Ectodermal cell (in vitro differentiated cells): ENCODE measurements at regions not wholly inside any gene's neighbourhood (a gene's known extent, or its start where the extent isn't known, plus 50 kb on each side); places are given as distances from the start of the nearest gene placed in this dataset.

Experiments used
- H3K27ac ChIP-seq: 2 replicates; pipeline ENCODE4 v1.7.0; 2013; ENCODE audit warnings: mild to moderate bottlenecking, low read depth, low read length; ENCODE audit not compliant: insufficient read depth, poor library complexity, severe bottlenecking
- H3K27me3 ChIP-seq: 2 replicates; pipeline ENCODE4 v1.7.0; 2013; ENCODE audit warnings: mild to moderate bottlenecking, low read length; ENCODE audit not compliant: insufficient read depth, control insufficient read depth, poor library complexity, severe bottlenecking
- H3K36me3 ChIP-seq: one replicate; pipeline ENCODE4 v1.7.0; 2013; ENCODE audit warnings: low read length; ENCODE audit not compliant: control insufficient read depth, insufficient read depth
- H3K4me1 ChIP-seq: one replicate; pipeline ENCODE4 v1.7.0; 2013; ENCODE audit warnings: low read length; ENCODE audit not compliant: control insufficient read depth, insufficient read depth
- H3K4me3 ChIP-seq: 2 replicates; pipeline ENCODE4 v1.7.0; 2013; ENCODE audit warnings: low read depth, low read length, control low read depth; ENCODE audit not compliant: insufficient read depth
- H3K9me3 ChIP-seq: 2 replicates; pipeline ENCODE4 v1.7.0; 2013; ENCODE audit warnings: mild to moderate bottlenecking, low read length, moderate library complexity; ENCODE audit not compliant: control insufficient read depth
- WGBS, 2 experiments: methylation state at CpG; one replicate each; pipeline ENCODE4 v1.1.7; 2013; ENCODE audit warnings: missing lambda C conversion rate in 2 of 2; 5-methylcytosine and 5-hydroxymethylcytosine counted together

GRCh38 chr9:94159069-94159939 lies 75.0 kb downstream of the PTPDC1 start:
- Histone ChIP-seq H3K9me3 (no peaks in the 10 kb centered on the region), H3K27me3 (no peaks in the 10 kb centered on the region), H3K27ac (no peak overlapping the region), H3K4me3 (no peak overlapping the region), H3K4me1 (no peaks in the 10 kb centered on the region), H3K36me3 (no peaks in the 10 kb centered on the region)
- WGBS, 2 experiments, result 93 to 94% methylated on average over 8 of the region's 8 CpGs

DNA sequence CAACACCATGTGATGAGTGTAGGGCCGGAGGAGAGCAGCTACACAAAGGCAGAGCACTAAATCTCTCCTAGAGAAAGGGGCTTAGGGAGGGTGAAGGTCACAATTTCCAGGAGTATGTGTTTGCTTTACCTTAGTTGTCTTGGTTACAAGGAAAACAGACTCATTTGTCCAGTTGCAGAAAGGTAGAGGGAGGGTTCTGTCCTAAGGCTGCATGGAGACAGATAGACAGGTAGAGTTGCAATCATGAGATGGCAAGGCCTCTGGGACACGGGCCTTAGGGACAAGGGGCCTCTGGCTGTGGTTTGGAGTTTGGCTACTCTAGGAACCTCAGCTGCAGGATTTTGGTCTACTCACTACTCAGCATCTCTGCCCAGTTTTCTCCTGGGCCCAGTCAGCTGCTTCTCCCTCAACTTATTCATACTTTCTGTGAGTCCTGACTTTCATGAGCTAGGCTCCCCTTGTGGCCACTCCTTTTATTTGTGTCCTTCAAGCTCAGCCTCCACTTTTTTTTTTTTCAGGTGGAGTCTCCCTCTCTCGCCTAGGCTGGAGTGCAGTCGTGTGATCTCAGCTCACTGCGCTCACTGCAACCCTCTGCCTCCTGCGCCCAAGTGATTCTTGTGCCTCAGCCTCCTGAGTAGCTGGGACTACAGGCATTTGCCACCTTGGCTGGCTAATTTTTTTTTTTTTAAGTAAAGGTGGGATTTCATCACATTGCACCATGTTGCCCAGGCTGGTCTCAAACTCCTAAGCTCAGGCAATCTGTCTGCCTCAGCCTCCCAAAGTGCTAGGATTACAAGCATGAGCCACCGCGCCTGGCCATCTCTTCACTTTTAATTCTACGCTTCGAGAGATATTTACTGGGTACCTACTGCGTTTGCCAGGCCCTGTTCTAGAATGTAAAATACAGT lies 76.6 kb downstream of the PTPDC1 start:
- H3K27me3 ChIP-seq, result no peaks in the 10 kb centered on the region
- H3K4me3 ChIP-seq, result no peak overlapping the region
- 91 to 92% methylated on average over 11 of the region's 11 CpGs for WGBS, 2 experiments
- no peak overlapping the region for H3K27ac ChIP-seq
- H3K4me1 ChIP-seq, result no peaks in the 10 kb centered on the region
- no peaks in the 10 kb centered on the region for H3K9me3 ChIP-seq
- H3K36me3 ChIP-seq, result no peaks in the 10 kb centered on the region

DNA sequence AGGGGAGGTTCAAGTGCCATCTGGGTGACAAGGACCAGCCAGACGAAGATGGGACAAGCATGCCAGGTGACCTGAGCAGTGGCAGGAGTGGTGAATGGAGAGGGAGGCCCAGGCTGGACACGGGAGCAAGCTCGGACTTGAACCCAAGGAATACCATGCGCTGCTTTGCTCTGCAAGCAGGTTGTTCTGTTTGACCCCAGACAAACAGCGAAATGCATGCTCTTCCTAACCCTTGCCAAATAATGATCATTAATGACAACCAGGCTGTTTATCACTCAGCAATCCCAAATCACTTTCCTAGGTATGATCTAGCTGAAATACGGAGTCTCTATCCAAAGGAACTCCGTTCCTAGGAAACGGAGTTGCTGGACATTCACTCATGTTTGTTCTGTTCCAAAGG lies 77.4 kb downstream of the PTPDC1 start:
- H3K4me3 ChIP-seq, result no peak overlapping the region
- 93 to 95% methylated on average over 8 of the region's 8 CpGs for WGBS, 2 experiments
- no peaks in the 10 kb centered on the region for H3K9me3 ChIP-seq
- no peaks in the 10 kb centered on the region for H3K27me3 ChIP-seq
- no peaks in the 10 kb centered on the region for H3K36me3 ChIP-seq
- no peak overlapping the region for H3K27ac ChIP-seq
- H3K4me1 ChIP-seq, result no peaks in the 10 kb centered on the region

GRCh38 chr9:94164806-94165549 lies 80.7 kb downstream of the PTPDC1 start:
- 92 to 93% methylated on average over 5 of the region's 5 CpGs for WGBS, 2 experiments
- Histone ChIP-seq H3K4me1 (no peaks in the 10 kb centered on the region), H3K27me3 (no peaks in the 10 kb centered on the region), H3K9me3 (no peaks in the 10 kb centered on the region), H3K4me3 (no peak overlapping the region), H3K27ac (no peak overlapping the region), H3K36me3 (no peaks in the 10 kb centered on the region)

DNA sequence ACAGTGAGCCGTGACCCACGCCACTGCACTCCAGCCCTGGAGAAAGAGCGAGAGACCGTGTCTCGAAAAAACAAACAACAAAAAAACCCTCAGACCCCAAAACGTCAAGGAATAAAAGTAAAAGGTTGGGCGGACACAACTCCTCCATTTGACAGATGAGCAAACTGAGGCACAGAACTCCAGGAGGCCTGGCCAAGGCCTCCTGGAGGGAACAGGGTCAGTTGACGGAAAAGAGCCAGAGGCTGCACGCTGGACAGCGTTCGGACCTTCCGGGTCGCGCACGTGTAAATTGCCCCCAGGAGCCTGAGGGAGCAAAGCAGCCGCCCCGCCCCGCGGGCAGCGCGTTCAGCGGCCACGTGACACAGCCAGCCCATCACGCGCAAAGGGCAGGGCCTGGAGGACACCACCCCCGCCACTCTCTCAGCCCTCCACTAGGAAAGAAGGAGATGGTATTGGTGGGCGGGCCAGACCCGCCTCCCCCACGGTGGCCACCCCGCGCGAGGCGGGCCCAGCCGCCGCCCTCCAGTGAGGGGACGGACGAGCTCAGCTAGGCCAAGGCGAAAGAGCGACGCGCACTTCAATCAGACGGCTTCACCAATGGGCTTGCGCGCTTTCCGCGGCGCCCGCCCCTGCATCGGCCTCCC lies 81.5 kb downstream of the PTPDC1 start:
- no peaks in the 10 kb centered on the region for H3K36me3 ChIP-seq
- no peaks in the 10 kb centered on the region for H3K9me3 ChIP-seq
- 10% methylated on average over 49 of the region's 49 CpGs for WGBS, 2 experiments
- no peaks in the 10 kb centered on the region for H3K27me3 ChIP-seq
- no peaks in the 10 kb centered on the region for H3K4me1 ChIP-seq
- H3K27ac ChIP-seq, result peak overlapping the region; percentile 100
- H3K4me3 ChIP-seq, result peak overlapping the region; percentile 79

DNA sequence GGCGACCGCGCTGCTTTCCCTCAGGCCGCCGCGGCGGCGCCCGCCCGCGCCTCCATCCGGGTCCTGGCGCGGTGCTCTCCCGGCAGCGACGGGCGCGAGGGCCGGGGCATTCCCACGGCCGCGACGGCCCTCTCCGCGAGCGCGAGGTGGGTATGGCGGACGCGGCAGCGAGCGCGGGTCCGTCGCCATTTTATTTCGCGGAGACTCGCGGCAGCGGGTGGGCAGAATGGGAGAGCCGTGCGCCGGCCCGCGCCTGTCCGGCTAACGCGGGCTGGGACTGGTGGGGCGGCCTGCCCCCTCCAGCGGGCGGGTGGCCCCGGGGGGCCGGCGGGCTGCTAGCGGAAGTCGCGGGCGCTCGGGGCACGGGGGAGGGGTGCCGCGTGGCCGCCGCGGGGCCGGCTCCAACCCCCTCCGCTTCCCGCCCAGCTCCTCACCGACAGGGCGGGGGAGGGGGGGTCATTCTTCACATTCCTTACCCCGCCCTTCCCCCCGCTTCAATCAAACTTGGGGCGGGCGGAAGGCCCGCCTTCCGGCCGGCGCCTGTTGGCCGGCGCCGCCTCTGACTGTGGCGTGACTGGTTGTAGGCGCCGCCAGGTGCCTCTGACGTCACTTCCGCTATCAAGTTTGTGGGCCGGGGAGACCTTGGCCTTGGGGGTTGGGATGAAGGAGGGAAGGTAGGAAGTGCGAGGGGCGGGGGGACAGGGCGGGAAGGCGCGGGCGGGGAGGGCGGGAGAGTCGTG lies 82.1 kb downstream of the PTPDC1 start:
- H3K36me3 ChIP-seq, result no peaks in the 10 kb centered on the region
- peak overlapping the region; percentile 79 for H3K4me3 ChIP-seq
- peak overlapping the region; percentile 100 for H3K27ac ChIP-seq
- WGBS, 2 experiments, result 0 to 1% methylated on average over 96 of the region's 96 CpGs
- no peaks in the 10 kb centered on the region for H3K4me1 ChIP-seq
- H3K9me3 ChIP-seq, result no peaks in the 10 kb centered on the region
- no peaks in the 10 kb centered on the region for H3K27me3 ChIP-seq

DNA sequence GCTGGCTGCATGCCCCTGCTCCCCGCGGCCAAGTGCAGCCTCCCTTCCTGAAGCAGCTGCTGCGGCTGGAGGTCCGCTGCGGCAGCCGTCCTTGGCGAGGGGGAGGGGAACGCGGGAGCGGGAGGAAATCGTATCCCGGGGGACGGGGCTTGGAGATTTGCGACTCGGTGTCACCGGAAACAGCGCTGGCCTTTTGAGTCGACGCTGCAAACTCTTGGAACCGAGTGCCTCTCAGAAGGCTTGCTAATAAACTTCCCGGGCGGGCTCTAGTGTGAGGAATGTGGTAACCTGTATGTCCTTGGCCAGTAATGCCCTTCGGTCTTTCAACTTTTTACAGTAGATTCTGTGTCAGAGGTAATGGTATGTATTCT lies 82.7 kb downstream of the PTPDC1 start:
- Histone ChIP-seq H3K4me3 (peak overlapping the region; percentile 79), H3K27me3 (no peaks in the 10 kb centered on the region), H3K4me1 (no peaks in the 10 kb centered on the region), H3K36me3 (no peaks in the 10 kb centered on the region), H3K9me3 (no peaks in the 10 kb centered on the region), H3K27ac (peak overlapping the region; percentile 38)
- 1% methylated on average over 23 of the region's 23 CpGs for WGBS, 2 experiments

- Histone ChIP-seq H3K27ac (peak overlapping the region; percentile 38), H3K4me1 (no peaks in the 10 kb centered on the region), H3K27me3 (no peaks in the 10 kb centered on the region), H3K36me3 (no peaks in the 10 kb centered on the region), H3K4me3 (peak overlapping the region; percentile 79), H3K9me3 (no peaks in the 10 kb centered on the region)
- 2% methylated on average over 4 to 5 of the region's 5 CpGs for WGBS, 2 experiments
Observed at GRCh38 chr9:94167376-94167890, 83.2 kb downstream of the PTPDC1 start.
